K562 (cell line): ENCODE measurements at regions not wholly inside any gene's neighbourhood (a gene's known extent, or its start where the extent isn't known, plus 50 kb on each side); places are given as distances from the start of the nearest gene placed in this dataset.

ENCODE experiments used
- ATAC-seq: fragments of 200-7000 bp; cut with Tn5 transposase; 3 replicates; pipeline ENCODE4 v1.9.1; 2020; ENCODE audit warnings: moderate library complexity
- BruUV-seq: library from RNA; stranded (reverse); fragments of 400-500 nt; replicated peaks from 2 replicates; lab custom pipeline; 2021; lab: Mats Ljungman, UMichigan
- CTCF ChIA-PET: fragments of 300-600 bp; formaldehyde crosslinking; extraction: SDS; loops from one replicate; lab custom pipeline; 2021; ENCODE audit warnings: low intra/inter-chr PET ratio; lab: Yijun Ruan, JAX
- POLR2A ChIA-PET: fragments of 300-600, 350-650 bp; sonication (Branson Sonifier 250); formaldehyde crosslinking; extraction: SDS; loops from one replicate; lab custom pipeline; 2021; ENCODE audit warnings: antibody characterized with exemption, inconsistent platforms; lab: Yijun Ruan, JAX
- DNase-seq, 4 experiments: peaks; one replicate each; pipeline versions ENCODE4 v3.0.0 to v3.0.0-alpha.2; 2011 to 2018; ENCODE audit warnings: low spot score in 3 of 4, mixed read lengths in 3 of 4; ENCODE audit errors: extremely low read depth in 1 of 4
- FAIRE-seq: peaks from 2 replicates; lab custom pipeline; 2011; peaks lifted over from hg19 to GRCh38; lab: Jason Lieb, UNC
- H2AFZ ChIP-seq: 2 replicates; pipeline ENCODE4 v1.6.0; 2011; ENCODE audit warnings: low read depth, low read length, control low read depth, inconsistent platforms
- H3K27ac ChIP-seq: fragments of 200-600 bp; 3 replicates; pipeline ENCODE4 v1.8.0; 2011; ENCODE audit warnings: low read depth, mild to moderate bottlenecking, control low read depth, inconsistent platforms, low read length, moderate library complexity, mixed read lengths; ENCODE audit errors: extremely low read depth
- H3K27me3 ChIP-seq, 2 experiments: fragments of 300-600 bp in 1 of 2; 2 replicates in 1 of 2; 3 replicates in 1 of 2; pipeline versions ENCODE4 v1.6.0 to v1.8.0; 2011; ENCODE audit warnings: inconsistent platforms in 2 of 2, low read length in 2 of 2, mild to moderate bottlenecking in 1 of 2, mixed read lengths in 1 of 2, moderate library complexity in 1 of 2; ENCODE audit not compliant: control insufficient read depth in 2 of 2, insufficient read depth in 2 of 2
- H3K36me3 ChIP-seq: fragments of 300-600 bp; 3 replicates; pipeline ENCODE4 v1.8.0; 2011; ENCODE audit warnings: mild to moderate bottlenecking, low read length, inconsistent platforms; ENCODE audit not compliant: control insufficient read depth, insufficient read depth
- H3K4me1 ChIP-seq, 2 experiments: fragments of 200-600 bp in 1 of 2; replicated peaks in 1 of 2; 2 replicates in 1 of 2; 3 replicates in 1 of 2; pipeline versions ENCODE4 v1.5.1 to v1.8.0; 2011; ENCODE audit warnings: inconsistent platforms in 2 of 2, low read length in 2 of 2, mild to moderate bottlenecking in 1 of 2, mixed read lengths in 1 of 2, moderate library complexity in 1 of 2; ENCODE audit not compliant: control insufficient read depth in 2 of 2, insufficient read depth in 2 of 2
- H3K4me2 ChIP-seq: 2 replicates; pipeline ENCODE4 v1.6.1; 2011; ENCODE audit warnings: low read length, control low read depth, inconsistent platforms, mixed read lengths; ENCODE audit not compliant: insufficient read depth
- H3K4me3 ChIP-seq: fragments of 200-600 bp; sonication (generic), shearing (Covaris generic); 2 replicates; pipeline ENCODE4 v1.5.1; 2016; ENCODE audit warnings: control low read depth, inconsistent platforms
- H3K79me2 ChIP-seq: fragments of 200-600 bp; 3 replicates; pipeline ENCODE4 v1.8.0; 2011; ENCODE audit warnings: low read length, inconsistent platforms; ENCODE audit not compliant: control insufficient read depth, insufficient read depth
- H3K9ac ChIP-seq, 2 experiments: 2 replicates each; pipeline versions ENCODE4 v1.6.0 to v1.6.1; 2011; ENCODE audit warnings: low read depth in 2 of 2, low read length in 2 of 2, control low read depth in 1 of 2, inconsistent platforms in 1 of 2, mild to moderate bottlenecking in 1 of 2, mixed read lengths in 1 of 2; ENCODE audit not compliant: insufficient read depth in 1 of 2
- H3K9me1 ChIP-seq: one replicate; pipeline ENCODE4 v1.6.0; 2011; ENCODE audit warnings: inconsistent platforms, mild to moderate bottlenecking, low read length, moderate library complexity; ENCODE audit not compliant: control insufficient read depth, insufficient read depth
- H3K9me3 ChIP-seq: replicated peaks from 2 replicates; pipeline ENCODE4 v1.5.1; 2011; ENCODE audit warnings: low read depth, low read length, inconsistent platforms; ENCODE audit not compliant: control insufficient read depth, insufficient read depth
- H4K20me1 ChIP-seq: replicated peaks from 2 replicates; pipeline ENCODE4 v1.6.1; 2011; ENCODE audit warnings: low read length, inconsistent platforms, mixed read lengths; ENCODE audit not compliant: control insufficient read depth, insufficient read depth
- CUX1 ChIP-seq: fragments of 200-800 bp; sonication (Bioruptor generic); IDR thresholded peaks from 2 replicates; pipeline ENCODE4 v1.6.1; 2016; ENCODE audit warnings: missing genetic modification characterization, missing compliant biosample characterization
- DIDO1 ChIP-seq: fragments of 450-650 bp; IDR thresholded peaks from 2 replicates; pipeline ENCODE4 v1.6.1; 2016; ENCODE audit warnings: low read depth, missing biosample characterization, missing genetic modification characterization
- ELF4 ChIP-seq: fragments of 450-650 bp; formaldehyde crosslinking; IDR thresholded peaks from 2 replicates; pipeline ENCODE4 v1.4.0; 2022; ENCODE audit warnings: missing genetic modification characterization
- HOMEZ ChIP-seq: fragments of 250-450 bp; sonication (Bioruptor Pico); IDR thresholded peaks from 2 replicates; pipeline ENCODE4 v1.4.0; 2020; ENCODE audit warnings: mild to moderate bottlenecking, moderate library complexity
- ILK ChIP-seq: fragments of 450-650 bp; IDR thresholded peaks from 2 replicates; pipeline ENCODE4 v1.6.1; 2016; ENCODE audit warnings: missing genetic modification characterization, low read depth, mild to moderate bottlenecking, missing compliant biosample characterization, moderate library complexity, borderline replicate concordance
- L3MBTL2 ChIP-seq: fragments of 450-650 bp; IDR thresholded peaks from 2 replicates; pipeline ENCODE4 v1.6.1; 2016; ENCODE audit warnings: mild to moderate bottlenecking, moderate library complexity
- MLLT1 ChIP-seq, 2 experiments: fragments of 450-650 bp; IDR thresholded peaks; 2 replicates each; pipeline ENCODE4 v1.6.1; 2016
- MNT ChIP-seq, 2 experiments: fragments of 450-650 bp; conservative IDR thresholded peaks; 2 replicates each; pipeline ENCODE4 v1.6.1; 2017; ENCODE audit warnings: mild to moderate bottlenecking in 2 of 2, moderate library complexity in 2 of 2
- MYBL2 ChIP-seq, 2 experiments: fragments of 450-650 bp in 1 of 2; sonication (generic) in 1 of 2; formaldehyde crosslinking in 1 of 2; IDR thresholded peaks; 2 replicates each; pipeline versions ENCODE4 v1.6.1 to v1.8.1; 2017 to 2022; ENCODE audit warnings: borderline replicate concordance in 1 of 2, inconsistent platforms in 1 of 2, low read depth in 1 of 2, mild to moderate bottlenecking in 1 of 2, missing genetic modification reagents in 1 of 2, moderate library complexity in 1 of 2
- PHB2 ChIP-seq: fragments of 450-650 bp; IDR thresholded peaks from 2 replicates; pipeline ENCODE4 v1.6.1; 2017; ENCODE audit warnings: low read depth
- SRSF3 ChIP-seq: fragments of 200-400 bp; formaldehyde crosslinking; IDR thresholded peaks from 2 replicates; pipeline ENCODE4 v1.6.1; 2016; ENCODE audit warnings: mild to moderate bottlenecking, low read length, moderate library complexity; ENCODE audit not compliant: insufficient read depth
- ZBTB17 ChIP-seq: fragments of 450-650 bp; formaldehyde crosslinking; IDR thresholded peaks from 2 replicates; pipeline ENCODE4 v1.4.0; 2020; ENCODE audit warnings: mild to moderate bottlenecking
- ZNF212 ChIP-seq: fragments of 450-650 bp; formaldehyde crosslinking; IDR thresholded peaks from 2 replicates; pipeline ENCODE4 v1.4.0; 2020; ENCODE audit warnings: mild to moderate bottlenecking
- ZNF3 ChIP-seq: fragments of 250-450 bp; sonication (Bioruptor Pico); IDR thresholded peaks from 2 replicates; pipeline ENCODE4 v1.5.0; 2021; ENCODE audit warnings: mild to moderate bottlenecking, moderate library complexity
- WGBS: fragments of 100-300 bp; shearing (Covaris generic); methylation state at CpG from one replicate; pipeline ENCODE4 v1.1.6; 2016; ENCODE audit warnings: low coverage, mixed read lengths; ENCODE audit not compliant: insufficient coverage; ENCODE audit errors: missing lambda C conversion rate; 5-methylcytosine and 5-hydroxymethylcytosine counted together
- in situ Hi-C: fragments of 300-500 bp; cut with MboI; formaldehyde crosslinking; loops from 4 replicates; pipeline ENCODE4 v1.15.0; 2018; ENCODE audit warnings: inconsistent platforms, mixed read lengths
- intact Hi-C: fragments of 100-400 bp; cut with micrococcal nuclease; formaldehyde crosslinking; loops from 2 replicates; pipeline ENCODE4 v1.14.2; 2022

GRCh38 chr1:30151826-30152225 is 571.6 kb downstream of the MATN1 start:
- 0% methylated on average over 1 of the region's 1 CpG for WGBS
- in situ Hi-C loops, result no loop called here
- Histone ChIP-seq H3K27me3 (peaks cover 2 to 12% of the 10 kb centered on the region in 2 experiments; a peak in 2 of 5 replicates), H2AFZ (no peak overlapping the region), H3K36me3 (no peaks in the 10 kb centered on the region), H4K20me1 (no peaks in the 10 kb centered on the region), H3K79me2 (no peaks in the 10 kb centered on the region), H3K4me3 (no peak overlapping the region), H3K9me3 (no peaks in the 10 kb centered on the region), H3K9ac (no peak overlapping the region), H3K4me1 (no peaks in the 10 kb centered on the region), H3K9me1 (no peaks in the 10 kb centered on the region), H3K4me2 (no peak overlapping the region), H3K27ac (no peak overlapping the region)
- no TSS peak for BruUV-seq
- ChIA-PET CTCF (no interaction called here), POLR2A (no interaction called here)
- intact Hi-C loops, result no loop called here
- ATAC-seq (no peak), FAIRE-seq (no peak), DNase-seq (no peak)
- TF ChIP-seq HOMEZ (CRISPR knock-in tag) (no peak), MNT (conservative IDR thresholded peaks at IDR 0.05) (no peak), MYBL2 (IDR thresholded peaks at IDR 0.05; ENCODE audit: low read depth) (no peak), MYBL2 (CRISPR knock-in tag; IDR thresholded peaks at IDR 0.05; ENCODE audit: borderline replicate concordance) (no peak), ZBTB17 (no peak), ILK (tag) (no peak), ELF4 (no peak), DIDO1 (tag) (no peak), ZNF212 (no peak), PHB2 (no peak), ZNF3 (CRISPR knock-in tag) (no peak), CUX1 (CRISPR knock-in tag) (no peak), L3MBTL2 (no peak), MLLT1 (IDR thresholded peaks at IDR 0.05) (no peak), SRSF3 (no peak)
